GM18951 (cell line): ENCODE measurements at regions not wholly inside any gene's neighbourhood (a gene's known extent, or its start where the extent isn't known, plus 50 kb on each side); places are given as distances from the start of the nearest gene placed in this dataset.
"Not testable (repeated sequence)": the region's sequence is repeated elsewhere in the genome, so short reads cannot be mapped to it uniquely, and the experiment has no call there.

Experiments used
- POLR2A ChIP-seq: IDR thresholded peaks from 4 replicates; pipeline ENCODE4 v1.6.1; 2011; ENCODE audit warnings: mild to moderate bottlenecking; ENCODE audit not compliant: insufficient read length, insufficient read depth; ENCODE audit errors: extremely low read depth
- in situ Hi-C: fragments of 300-500 bp; cut with MboI; formaldehyde crosslinking; loops from one replicate; pipeline ENCODE4 v1.12.0; 2022; ENCODE audit warnings: low sequenced_read_pairs, mixed read lengths, inconsistent platforms; ENCODE audit not compliant: unreplicated experiment

DNA sequence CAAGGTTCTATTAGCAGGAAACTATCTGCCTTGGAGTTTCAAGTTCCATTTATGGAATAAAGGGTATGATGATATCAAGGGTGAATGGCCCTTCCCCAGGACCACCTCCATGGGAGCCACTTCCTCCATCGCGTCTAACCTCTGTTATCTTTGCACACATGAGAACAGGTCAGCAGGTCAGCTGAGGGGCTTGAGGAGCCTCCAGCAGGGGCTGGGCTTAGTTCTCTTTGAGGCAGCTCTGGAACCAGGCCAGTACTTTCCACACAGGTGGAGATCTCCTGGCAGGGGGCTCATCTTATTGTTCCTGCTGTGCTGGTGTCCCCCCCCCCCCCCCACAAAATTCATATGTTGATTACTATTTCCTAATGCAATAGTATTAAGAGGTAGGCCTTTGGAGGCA is 472.2 kb upstream of the ZMIZ1 start:
- in situ Hi-C loops: no loop called here
- no peak for TF ChIP-seq POLR2A

DNA sequence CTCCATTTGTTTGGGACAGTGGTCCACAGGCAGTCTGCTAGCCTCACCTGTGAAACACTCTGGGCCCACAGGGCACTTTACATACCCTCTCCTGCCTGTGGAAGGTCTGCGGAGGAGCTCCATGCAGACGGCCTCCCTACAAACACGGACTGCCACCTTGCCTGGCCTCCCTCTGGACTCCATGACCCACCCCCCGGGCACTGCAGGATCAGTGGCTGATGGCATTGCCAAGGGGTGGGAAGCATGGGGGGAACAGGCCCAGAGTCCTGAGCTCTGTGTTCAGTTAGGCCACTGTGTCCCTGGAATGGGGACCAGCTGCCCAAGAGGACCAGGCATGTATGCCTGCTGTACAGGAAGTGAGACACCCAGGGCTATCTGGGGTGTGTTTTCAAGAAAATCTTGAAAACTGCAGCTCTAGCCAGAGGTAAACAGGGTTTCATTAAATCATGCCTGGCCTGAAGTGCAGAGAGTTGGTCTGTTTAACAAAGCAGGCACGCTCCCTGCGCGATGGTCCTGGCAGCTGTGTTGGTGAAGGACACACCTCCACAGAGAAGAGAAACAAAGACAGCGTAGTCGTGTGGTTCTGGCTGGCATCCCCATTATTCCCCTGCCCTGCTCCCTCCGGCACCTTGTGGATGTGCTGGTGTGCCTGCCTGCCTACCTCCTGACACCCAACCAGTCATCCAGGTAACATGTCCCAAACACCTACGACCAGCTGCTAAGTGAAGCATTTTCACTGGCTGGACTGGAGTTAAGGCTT is 470.8 kb upstream of the ZMIZ1 start:
- in situ Hi-C loops: no loop called here
- no peak for TF ChIP-seq POLR2A

DNA sequence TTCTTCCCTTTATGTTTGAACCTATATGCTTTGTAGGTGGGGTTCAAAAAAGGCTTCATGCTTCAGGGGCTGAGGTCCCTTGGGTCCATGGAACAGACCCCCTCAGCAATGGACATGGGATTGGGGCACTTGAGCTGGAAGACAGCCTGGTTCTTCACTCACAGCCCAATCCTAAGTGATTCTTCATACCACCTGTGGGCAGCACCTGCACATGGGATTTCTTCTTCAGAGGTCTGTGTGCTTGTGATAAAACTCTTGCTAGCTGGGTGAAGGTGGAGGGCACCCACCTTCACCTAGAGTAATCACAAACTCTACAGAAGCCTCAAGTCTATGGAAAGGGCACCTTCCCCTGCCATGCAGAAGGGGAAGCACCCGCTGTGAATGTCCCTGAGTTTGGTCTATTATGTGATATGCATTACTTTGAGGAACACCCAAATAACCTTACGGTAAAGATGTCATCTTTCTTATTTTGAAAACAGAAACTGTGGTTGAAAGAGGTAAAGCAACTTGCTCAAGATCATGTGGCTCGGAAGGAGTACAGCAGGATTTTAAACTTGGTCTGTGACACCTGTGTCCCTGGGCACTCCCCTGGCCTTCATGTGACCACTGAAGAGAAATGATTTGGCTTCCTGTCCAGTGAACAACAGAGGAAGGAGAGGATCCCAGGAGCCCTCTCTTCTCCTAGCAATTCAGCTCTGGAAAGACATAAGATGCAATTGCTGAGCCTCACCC is 469.5 kb upstream of the ZMIZ1 start:
- TF ChIP-seq POLR2A: no peak
- in situ Hi-C loops: no loop called here

DNA sequence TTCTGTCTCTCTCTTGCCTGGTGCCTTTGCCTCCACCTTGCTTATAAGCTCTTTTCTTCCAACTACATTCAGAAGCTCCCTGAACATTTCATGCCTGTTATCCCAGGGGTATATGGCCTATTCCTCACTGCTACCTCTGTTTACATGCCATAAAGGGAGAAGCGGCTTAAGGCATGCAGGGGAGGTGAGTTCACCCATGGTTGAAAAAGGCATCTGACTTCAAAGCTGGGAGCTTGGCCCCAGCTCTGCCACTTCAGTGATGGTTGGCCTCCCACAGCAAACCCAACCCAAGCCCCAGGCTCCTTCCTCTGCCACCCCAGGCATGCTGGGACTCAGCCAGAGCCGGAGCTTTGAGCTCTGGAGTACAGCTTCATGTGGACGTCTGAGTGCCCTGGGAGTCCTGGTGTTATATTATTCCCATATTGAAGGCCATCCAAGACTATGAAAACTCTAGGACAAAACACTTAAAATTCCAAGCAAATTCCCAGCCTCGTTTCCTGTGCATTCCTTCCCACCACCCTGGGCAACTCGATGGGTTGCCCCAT is 468.6 kb upstream of the ZMIZ1 start:
- in situ Hi-C loops: no loop called here
- TF ChIP-seq POLR2A: no peak

DNA sequence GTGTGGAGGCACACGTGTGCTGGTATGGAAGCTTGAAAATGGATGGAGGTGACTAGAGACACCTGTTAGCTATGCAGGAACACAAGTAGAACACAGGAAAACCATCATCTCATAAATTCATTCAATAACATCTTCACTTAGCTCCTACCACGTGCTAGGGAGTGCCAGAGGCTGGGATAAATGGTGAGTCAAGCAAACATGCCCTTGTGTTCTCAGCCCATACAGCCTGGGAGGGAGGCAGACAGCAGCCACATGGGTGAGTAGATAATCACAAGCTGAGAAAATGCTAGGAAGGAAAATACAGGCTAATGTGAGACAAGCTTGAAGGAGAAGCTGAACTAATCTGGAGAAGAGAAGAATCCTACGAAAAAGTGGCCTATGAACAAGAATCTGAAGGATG is 468.0 kb upstream of the ZMIZ1 start:
- in situ Hi-C loops: no loop called here
- TF ChIP-seq POLR2A: no peak

DNA sequence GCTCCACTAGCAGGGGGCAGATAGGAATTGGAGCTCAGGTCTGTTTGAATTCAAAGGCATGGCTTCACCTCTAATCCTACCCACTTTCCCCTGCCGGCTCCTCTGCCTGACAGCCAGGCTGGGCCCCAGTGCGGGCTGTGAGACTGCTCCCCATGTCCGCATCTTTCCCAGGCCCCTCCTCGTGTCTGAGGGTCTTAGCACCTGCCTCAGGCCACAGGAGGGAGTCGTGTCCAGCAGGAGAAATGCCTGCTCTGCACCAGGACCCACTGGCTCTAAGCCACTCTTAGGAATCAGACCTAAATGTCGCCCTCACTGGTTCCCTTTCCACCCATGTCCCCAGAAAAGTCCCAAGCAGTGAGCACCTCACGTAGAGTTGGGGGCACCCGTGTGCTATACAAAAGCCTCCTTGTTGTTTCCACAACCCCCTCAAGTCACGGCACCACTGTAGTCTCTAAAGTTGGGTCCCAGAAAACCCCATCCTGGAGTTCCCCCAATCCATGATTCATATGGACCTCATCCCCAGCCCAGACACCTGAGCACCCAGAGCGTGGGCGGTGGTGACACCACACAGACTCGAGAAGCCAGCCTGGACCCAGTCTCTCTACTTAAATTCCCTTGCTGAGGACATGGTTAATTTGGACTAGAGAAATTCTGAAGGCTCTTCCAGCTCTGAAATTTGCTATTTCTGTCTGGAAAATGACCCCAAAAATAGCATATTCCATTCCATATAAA is 466.4 kb upstream of the ZMIZ1 start:
- TF ChIP-seq POLR2A: no peak
- in situ Hi-C loops: no loop called here

DNA sequence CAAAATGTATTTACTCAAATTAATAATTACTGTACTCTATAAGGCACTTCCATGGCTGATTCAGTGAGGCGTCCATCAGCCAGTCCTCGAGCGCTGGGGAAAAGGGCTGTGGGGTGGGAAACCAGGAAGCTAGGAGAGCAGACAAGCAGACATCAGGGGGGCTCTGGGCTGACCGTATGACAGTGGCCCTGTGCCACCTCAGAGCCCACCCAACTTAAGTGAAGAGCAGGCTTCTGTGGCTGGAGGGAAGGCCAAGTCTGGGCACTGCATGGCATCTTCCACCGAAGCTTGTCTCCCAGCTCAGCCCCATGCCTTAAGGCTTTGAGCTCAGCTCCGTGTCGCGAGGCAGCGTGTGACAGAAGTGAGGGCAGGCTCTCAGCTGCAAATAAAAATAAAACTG is 464.5 kb upstream of the ZMIZ1 start:
- no peak for TF ChIP-seq POLR2A
- in situ Hi-C loops: no loop called here

DNA sequence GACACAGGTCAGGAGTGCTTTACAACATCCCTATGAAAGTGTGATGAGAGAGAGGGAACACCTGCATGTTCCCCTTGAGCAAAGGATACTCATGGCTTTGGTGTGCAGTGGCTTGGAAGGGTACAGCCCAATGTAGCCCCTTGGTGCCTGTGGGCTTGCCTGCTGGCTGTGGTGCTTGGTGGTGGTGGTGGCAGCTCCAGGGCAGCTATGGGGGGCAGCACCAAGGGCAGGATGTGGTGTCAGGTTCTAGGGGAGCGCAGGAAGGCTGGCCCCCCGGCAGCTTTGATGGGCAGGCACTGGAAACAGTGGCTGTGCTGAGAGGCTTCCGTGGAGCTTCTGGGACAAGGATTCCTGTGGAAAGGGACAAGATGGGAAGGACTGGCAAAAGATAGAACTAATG is 464.0 kb upstream of the ZMIZ1 start:
- in situ Hi-C loops: no loop called here
- TF ChIP-seq POLR2A: no peak

DNA sequence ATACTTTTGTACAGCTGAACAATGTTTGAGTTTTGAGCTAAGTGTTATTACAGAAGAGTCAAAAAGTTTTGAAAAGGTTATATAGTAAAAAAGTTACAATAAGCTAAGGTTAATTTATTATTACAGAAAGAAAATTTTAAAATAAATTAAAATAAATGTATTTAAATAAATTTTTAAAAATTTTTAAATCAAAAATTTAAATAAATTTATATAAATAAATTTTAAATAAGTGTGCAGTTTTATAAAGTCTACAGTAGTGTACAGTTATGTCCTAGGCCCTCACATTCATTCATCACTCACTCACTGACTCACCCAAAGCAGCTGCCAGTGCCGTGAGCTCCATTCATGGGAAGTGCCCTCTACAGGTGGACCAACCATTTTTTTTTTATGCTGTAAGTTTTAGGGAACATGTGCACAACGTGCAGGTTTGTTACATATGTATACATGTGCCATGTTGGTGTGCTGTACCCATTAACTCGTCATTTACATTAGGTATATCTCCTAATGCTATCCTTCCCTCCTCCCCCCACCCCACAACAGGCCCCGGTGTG is 462.9 kb upstream of the ZMIZ1 start:
- no peak for TF ChIP-seq POLR2A
- in situ Hi-C loops: no loop called here

DNA sequence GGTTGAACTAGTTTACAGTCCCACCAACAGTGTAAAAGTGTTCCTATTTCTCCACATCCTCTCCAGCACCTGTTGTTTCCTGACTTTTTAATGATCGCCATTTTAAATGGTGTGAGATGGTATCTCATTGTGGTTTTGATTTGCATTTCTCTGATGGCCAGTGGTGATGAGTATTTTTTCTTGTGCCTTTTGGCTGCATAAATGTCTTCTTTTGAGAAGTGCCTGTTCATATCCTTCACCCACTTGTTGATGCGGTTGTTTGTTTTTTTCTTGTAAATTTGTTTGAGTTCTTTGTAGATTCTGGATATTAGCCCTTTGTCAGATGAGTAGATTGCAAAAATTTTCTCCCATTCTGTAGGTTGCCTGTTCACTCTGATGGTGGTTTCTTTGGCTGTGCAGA is 462.0 kb upstream of the ZMIZ1 start:
- in situ Hi-C loops: not testable (repeated sequence)

DNA sequence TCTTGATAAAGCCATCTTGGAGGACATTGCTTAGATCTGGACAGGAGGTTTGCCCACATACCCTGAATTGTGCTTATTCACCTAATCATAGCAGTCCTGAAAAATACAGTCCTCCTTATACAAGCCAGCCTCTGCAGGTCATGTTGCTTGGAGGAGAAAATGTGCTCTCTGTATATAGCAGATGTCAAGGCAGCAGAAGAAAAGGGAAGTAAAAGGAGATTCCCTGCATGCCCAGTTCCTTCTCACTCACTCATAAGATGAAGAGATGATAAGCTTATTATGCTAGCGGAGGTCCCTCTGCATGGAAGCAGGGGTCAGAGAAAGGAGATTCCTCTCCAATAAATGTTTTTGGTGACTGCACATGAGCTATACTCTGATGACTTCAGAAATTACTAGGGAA is 458.8 kb upstream of the ZMIZ1 start:
- TF ChIP-seq POLR2A: no peak

DNA sequence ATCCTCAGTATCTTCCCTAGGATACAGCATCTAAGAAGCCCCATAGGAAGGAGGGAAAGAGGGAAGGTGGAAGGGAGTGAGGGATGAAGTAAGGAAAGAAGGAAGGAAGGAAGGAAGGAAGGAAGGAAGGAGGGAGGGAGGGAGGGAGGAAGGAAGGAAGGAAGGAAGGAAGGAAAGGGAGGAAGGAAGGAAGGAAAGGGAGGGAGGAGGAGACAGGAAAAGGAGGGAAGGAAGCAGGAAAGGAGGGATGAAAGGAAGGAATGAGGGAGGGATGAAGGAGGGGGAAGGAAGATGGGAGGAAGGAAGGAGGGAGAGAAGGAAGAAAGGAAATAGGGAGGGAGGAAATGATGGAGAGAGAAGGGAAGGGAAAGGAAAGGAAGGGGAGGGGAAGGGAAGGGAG is 455.6 kb upstream of the ZMIZ1 start:
- in situ Hi-C loops: no loop called here
- TF ChIP-seq POLR2A: no peak

More for the DNA sequence above, 458.8 kb upstream of the ZMIZ1 start:
- in situ Hi-C loops: no loop called here

DNA sequence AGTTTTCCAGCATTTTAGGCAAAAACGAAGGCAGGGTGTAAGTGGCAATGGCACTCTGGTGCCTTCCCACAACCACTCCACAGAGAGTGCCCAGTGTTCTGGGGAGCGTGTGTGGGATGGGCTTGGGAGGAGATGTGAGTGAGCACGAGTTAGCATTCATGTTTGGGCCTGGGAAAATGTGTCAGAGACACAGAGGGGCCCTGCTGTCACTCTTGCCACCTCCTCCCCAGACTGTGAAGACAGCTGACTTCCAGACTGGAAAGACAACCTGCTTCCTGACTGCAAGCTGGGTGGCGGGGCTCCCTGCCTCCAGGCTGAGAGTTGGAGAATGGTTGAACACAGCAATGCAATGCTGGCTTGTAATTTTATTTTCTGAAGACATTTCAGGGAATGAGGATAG is 454.5 kb upstream of the ZMIZ1 start:
- in situ Hi-C loops: no loop called here
- no peak for TF ChIP-seq POLR2A
